ENCODE measurements at regions not wholly inside any gene's neighbourhood (a gene's known extent, or its start where the extent isn't known, plus 50 kb on each side); places are given as distances from the start of the nearest gene placed in this dataset.

- DNase-seq (ENCODE audit: low read depth in 3 of 3, low spot score in 2 of 3) = no peak
These were observed 2550.2 kb downstream of the PCDH7 start for GRCh38 chr4:33270403-33270802.

DNA sequence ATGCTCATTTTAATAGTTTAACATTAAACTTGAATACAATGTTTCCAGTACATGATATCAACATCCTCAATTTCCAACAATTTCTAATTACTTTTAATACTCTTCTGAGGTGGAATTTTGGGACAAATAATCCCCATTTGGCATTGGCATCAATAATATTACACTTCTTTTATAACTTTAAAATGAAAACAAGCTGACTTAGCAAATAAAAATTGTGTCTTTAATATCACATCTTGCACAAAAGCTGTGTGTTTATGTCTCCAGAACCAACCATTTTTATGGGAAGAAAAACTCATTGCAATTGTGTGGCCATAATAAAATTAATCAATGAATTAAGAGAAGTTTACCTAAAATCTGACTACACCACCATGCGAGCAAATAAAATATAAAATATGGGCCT, 2552.6 kb downstream of the PCDH7 start:
- DNase-seq (ENCODE audit: low read depth in 3 of 3, low spot score in 2 of 3) = no peak

- DNase-seq (ENCODE audit: low read depth in 3 of 3, low spot score in 2 of 3) = no peak
These were observed 2563.6 kb downstream of the PCDH7 start for GRCh38 chr4:33283818-33284217.

DNA sequence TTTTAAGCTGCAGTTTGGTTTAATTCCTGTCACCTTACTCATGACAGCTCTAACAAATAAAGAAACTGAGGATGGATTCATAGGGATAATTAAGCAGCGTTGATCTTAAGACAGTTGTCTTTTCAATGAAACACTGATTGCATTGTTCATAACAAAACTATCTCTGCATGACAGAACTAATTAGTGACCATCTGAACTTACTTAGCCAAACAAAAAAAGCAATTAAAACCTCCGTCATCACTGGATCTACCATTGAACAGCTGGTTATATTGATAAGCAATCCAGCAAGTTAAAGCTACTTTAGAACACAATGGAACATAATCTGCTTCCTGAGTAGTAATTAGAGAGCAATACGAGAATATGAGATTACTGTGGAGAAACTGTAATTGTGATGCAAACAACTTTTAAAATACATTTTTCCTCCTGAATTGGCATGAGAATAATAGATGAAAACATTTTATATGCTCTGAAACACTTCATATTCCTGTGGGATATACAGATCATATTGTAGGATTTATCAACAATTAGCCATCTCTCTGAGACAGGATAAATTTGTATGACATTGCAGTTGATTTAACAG, 2576.8 kb downstream of the PCDH7 start:
- DNase-seq (ENCODE audit: low read depth in 3 of 3, low spot score in 2 of 3) = no peak

GRCh38 chr4:33302321-33302720, 2582.2 kb downstream of the PCDH7 start:
- no peak for DNase-seq (ENCODE audit: low read depth in 3 of 3, low spot score in 2 of 3)

DNA sequence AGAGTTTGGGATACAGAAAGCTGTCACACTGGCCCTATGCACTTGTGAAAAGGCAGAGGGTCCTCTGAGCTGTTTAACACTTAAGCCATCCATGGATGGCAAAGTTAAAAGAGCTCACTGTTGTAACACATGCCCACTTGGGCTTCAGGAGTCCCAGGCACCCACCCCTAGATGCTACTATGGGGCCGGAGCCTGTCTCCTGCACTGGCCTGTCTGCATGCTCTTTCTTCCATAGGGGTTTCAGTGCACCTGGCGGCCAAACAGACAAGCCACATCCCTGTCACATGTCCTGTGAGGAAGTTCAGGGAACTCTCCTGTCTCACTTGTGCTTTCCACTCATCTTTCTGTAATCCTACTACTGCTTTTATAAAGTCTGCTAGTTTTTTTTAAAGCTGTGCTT, 2586.0 kb downstream of the PCDH7 start:
- no peak for DNase-seq (ENCODE audit: low read depth in 3 of 3, low spot score in 2 of 3)

DNA sequence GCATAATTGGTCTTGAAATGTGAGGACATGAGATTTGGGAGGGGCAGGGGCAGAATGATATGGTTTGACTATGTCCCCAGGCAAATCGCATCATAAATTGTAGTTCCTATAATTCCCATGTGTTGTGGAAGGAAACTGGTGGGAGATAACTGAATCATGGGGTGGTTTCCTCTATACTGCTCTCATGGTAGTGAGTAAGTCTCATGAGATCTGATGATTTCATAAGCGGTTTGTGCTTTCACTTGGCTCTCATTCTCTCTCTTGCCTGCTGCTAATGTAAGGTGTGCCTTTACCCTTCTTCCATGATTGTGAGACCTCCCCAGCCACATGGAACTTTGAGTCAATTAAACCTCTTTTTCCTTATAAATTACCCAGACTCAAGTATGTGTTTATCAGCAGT, 2595.9 kb downstream of the PCDH7 start:
- no peak for DNase-seq (ENCODE audit: low read depth in 3 of 3, low spot score in 2 of 3)

DNA sequence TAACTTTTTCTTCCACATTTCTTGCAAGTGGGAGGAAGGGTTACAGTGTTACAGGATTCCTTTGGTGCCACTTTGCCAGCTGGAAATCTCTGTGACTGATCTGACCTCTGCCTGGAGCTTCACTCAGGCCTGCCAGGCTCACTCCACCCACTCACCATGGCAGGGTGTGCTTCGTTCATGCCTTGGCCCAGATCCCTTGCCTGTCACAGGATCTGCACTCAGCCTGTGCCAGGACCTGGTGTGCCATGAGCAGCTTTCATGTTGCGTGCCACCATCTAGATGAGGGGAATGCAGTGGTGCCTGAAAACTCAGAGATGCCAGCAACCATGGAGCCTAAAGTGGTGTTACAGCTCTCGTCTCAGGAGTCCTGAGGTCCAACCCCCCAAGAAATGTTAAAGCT, 2596.4 kb downstream of the PCDH7 start:
- DNase-seq (ENCODE audit: low read depth in 3 of 3, low spot score in 2 of 3) = no peak

DNA sequence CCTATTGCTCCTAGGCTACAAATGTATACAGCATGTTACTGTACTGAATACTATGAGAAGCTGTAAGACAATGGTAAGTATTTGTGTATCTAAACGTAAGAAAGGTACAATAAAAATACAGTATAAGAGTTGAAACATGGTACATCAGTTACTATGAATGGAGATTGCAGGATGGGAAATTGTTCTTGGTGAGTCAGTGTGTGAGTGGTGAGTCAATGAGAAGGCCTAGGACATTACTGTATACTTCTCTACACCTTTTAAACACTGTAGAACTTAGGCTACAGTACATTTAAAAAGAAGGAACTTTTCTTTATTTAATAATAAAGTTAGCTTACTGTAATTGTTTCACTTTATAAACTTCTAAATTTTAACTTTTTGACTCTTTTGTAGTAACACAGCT, 2603.2 kb downstream of the PCDH7 start:
- DNase-seq (ENCODE audit: low read depth in 3 of 3, low spot score in 2 of 3) = no peak

DNA sequence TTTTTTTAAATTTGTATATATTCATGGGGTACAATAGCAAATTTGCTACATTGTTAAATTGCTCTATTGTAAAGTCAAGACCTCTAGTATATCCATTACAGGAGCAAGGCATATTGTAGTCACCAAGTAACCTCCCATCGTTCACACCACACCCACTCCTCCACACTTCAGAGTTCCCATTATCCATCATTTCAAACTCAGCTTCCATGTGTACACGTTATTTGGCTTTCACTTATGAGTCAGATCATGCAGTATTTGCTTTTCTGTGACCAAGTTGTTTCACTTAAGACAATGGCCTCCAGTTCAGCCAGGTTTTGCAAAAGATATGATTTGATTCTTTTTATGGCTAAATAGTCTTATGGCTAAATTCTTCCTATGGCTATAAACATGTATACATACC, 2614.2 kb downstream of the PCDH7 start:
- DNase-seq (ENCODE audit: low read depth in 3 of 3, low spot score in 2 of 3) = no peak

DNA sequence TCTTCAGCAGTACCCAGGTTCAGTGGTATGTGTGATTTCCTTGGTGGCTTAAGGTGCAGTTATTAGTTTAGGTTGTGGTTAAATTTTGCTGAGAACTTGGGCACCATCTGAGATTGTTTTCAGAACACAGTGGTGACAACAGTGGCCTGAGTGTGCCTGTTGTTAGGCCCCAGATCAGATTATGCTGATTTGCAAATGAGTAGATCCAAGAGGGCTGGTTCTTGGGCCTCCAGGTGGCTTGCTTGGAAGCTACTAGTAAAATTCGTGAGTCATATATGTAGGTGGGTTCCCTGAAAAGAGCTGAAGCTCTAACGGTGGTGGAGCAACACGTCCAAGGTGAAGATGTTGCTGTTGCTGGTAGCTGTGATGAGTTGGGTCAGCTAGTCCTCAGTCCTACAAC, 2619.6 kb downstream of the PCDH7 start:
- DNase-seq (ENCODE audit: low read depth in 3 of 3, low spot score in 2 of 3) = no peak

DNA sequence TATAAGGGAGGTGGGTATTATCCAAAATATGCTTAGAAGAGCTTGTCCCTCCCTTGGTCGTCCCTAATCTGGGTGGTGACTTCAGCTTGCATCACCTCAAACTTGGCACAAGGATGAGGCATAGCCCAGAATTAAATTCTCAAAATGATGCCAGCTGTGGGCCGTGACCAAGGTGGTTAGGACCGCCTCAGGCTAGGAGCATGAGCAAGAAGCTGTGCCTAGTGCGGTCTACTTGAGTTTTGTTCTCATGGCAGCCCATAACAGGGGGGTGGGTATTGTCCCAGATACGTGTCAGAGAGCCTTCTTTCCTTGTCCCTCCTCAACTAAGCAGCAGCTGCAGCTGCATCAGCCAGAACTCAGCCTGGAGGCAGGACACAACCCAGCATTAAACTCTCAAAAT, 2620.0 kb downstream of the PCDH7 start:
- no peak for DNase-seq (ENCODE audit: low read depth in 3 of 3, low spot score in 2 of 3)

- DNase-seq (ENCODE audit: low read depth in 3 of 3, low spot score in 2 of 3) = no peak
These were observed 2629.2 kb downstream of the PCDH7 start for GRCh38 chr4:33349376-33349775.

- no peak for DNase-seq (ENCODE audit: low read depth in 3 of 3, low spot score in 2 of 3)
These were observed 2637.0 kb downstream of the PCDH7 start for GRCh38 chr4:33357121-33357520.

DNA sequence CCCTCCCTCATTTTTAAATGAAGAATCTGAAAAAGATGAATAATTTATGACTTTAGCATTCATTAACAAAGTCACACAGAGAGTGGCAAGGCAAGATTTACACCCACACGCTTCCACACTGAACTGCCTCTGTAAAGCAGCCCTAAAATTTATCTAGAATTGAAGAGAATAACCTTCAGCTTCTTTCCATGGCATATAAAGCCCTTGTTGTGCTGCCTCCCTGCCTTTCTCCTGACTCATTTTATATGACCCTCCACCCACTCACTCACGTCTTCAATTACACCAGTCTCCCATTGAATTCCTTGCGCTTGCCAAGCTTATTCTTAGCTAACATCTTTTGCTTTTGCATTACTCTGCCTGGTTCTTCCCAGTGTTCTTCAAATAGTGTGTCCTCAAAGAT, 2649.3 kb downstream of the PCDH7 start:
- DNase-seq (ENCODE audit: low read depth in 3 of 3, low spot score in 2 of 3) = no peak

DNA sequence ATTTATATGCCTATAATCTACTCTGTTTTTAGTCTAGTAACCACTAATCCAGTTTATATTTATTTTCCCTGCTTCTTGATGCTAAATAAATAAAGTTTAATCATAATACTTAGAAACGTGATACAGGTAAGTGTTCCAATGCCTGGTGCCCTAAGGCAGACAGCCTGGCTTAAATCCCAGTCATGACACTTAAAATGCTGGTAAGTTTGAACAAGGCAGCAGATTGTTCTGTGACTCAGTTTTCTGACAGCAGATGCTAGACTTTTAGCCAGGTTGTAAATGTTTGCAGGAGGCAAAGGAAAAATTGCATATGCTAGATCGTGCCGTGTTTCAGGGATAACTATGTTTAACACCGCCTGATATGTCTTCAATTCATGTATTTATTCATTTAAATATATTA, 2661.6 kb downstream of the PCDH7 start:
- no peak for DNase-seq (ENCODE audit: low read depth in 3 of 3, low spot score in 2 of 3)

DNA sequence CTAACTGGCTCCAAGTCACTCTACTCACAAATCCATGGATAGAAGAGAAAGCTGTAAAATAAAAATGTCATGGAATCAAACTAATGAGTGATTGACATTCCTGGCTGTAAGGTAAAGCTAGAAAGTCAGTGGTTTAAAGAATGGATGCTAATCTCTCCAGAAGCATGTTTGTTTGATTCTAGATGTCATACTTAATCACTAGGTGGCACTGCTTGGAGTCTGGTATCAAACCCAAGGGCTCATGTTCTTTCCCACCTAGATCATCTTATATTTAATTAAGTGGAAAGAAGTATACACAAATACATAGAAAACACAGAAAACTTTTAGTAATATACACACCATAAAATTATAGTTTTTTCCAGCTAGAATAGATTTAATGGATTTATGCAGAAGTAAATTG, 2666.6 kb downstream of the PCDH7 start:
- DNase-seq (ENCODE audit: low read depth in 3 of 3, low spot score in 2 of 3) = no peak

GRCh38 chr4:33390976-33391375, 2670.8 kb downstream of the PCDH7 start:
- no peak for DNase-seq (ENCODE audit: low read depth in 3 of 3, low spot score in 2 of 3)

- no peak for DNase-seq (ENCODE audit: low read depth in 3 of 3, low spot score in 2 of 3)
These were observed 2675.7 kb downstream of the PCDH7 start for GRCh38 chr4:33395731-33396485.

DNA sequence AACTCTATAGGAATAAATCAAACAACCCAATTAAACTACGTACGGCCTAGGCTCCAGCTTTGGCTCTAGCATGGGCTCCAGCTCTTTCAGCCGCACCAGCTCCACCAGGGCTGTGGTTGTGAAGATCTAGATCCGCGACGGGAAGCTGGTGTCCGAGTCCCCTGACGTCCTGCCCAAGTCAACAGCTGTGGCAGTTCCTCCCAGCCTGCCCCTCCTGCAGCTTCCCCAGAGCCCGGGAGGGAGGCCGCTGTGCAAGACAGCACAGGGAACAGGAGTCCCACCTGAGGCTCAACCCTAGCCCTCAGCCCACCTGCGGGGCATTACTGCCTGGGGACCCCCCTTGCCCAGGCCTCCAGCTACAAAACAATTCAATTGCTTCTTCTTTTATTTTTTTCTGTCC, 2680.3 kb downstream of the PCDH7 start:
- no peak for DNase-seq (ENCODE audit: low read depth in 3 of 3, low spot score in 2 of 3)

DNA sequence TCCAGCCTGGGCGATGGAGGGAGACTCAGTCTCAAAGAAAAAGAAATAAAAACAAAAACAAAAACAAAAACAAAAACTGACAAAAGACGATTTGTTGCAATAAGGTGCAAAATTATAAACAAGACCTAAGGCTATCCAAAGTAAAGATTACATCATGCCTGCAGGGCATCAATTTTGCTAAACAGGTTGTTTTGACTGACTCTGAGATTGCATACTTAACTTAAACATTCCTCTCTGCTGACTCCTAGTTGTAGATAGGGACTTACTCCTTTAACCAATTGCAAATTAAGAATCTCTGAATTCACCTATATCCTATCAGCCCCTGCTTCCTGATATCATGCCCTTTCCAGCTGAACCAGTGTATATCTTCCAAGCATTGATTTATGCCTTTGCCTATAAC, 2687.3 kb downstream of the PCDH7 start:
- no peak for DNase-seq (ENCODE audit: low read depth in 3 of 3, low spot score in 2 of 3)

DNA sequence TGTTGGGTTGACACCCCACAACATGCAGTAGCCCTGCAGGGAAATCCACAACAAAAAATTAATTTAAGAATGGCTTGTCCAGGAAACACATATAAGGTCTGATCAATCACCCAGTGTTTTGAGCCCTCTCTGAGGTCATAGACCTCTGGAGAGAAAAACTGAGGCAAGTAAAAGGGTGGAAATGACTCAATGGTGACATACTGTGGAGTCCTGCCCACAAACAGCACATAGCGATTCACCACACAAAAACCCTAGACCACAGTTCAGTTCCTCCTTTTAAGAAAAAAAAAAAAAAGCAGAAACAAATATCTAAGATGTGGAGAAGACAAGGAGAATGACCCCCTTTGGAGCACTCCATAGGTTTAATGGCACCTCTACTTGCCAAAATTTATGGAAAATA, 2691.0 kb downstream of the PCDH7 start:
- no peak for DNase-seq (ENCODE audit: low read depth in 3 of 3, low spot score in 2 of 3)

GRCh38 chr4:33421887-33422286, 2701.7 kb downstream of the PCDH7 start:
- no peak for DNase-seq (ENCODE audit: low read depth in 3 of 3, low spot score in 2 of 3)

All from right renal cortex interstitium (tissue), 3 donors.